ENCODE measurements at regions not wholly inside any gene's neighbourhood (a gene's known extent, or its start where the extent isn't known, plus 50 kb on each side); places are given as distances from the start of the nearest gene placed in this dataset.

- TF ChIP-seq ZNF8 (CRISPR knock-in tag; IDR thresholded peaks at IDR 0.05) = no peak
- TF ChIP-seq, protein P1, sequence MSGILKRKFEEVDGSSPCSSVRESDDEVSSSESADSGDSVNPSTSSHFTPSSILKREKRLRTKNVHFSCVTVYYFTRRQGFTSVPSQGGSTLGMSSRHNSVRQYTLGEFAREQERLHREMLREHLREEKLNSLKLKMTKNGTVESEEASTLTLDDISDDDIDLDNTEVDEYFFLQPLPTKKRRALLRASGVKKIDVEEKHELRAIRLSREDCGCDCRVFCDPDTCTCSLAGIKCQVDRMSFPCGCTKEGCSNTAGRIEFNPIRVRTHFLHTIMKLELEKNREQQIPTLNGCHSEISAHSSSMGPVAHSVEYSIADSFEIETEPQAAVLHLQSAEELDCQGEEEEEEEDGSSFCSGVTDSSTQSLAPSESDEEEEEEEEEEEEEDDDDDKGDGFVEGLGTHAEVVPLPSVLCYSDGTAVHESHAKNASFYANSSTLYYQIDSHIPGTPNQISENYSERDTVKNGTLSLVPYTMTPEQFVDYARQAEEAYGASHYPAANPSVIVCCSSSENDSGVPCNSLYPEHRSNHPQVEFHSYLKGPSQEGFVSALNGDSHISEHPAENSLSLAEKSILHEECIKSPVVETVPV (CRISPR knock-in tag; IDR thresholded peaks at IDR 0.05) = no peak
- no peak for TF ChIP-seq PATZ1 (CRISPR knock-in tag; IDR thresholded peaks at IDR 0.05; ENCODE audit: borderline replicate concordance)
- TF ChIP-seq ISL1 (CRISPR knock-in tag; IDR thresholded peaks at IDR 0.05) = no peak
- TF ChIP-seq ZNF565 (CRISPR knock-in tag; conservative IDR thresholded peaks at IDR 0.05; ENCODE audit: low read depth) = no peak
- TF ChIP-seq ZFP30 (CRISPR knock-in tag; IDR thresholded peaks at IDR 0.05) = no peak
- TF ChIP-seq ARNTL (CRISPR knock-in tag; IDR thresholded peaks at IDR 0.05; ENCODE audit: borderline replicate concordance, low read depth) = no peak
- no peak for TF ChIP-seq SNAI2 (CRISPR knock-in tag; IDR thresholded peaks at IDR 0.05)
- TF ChIP-seq CREB5 (CRISPR knock-in tag; IDR thresholded peaks at IDR 0.05; ENCODE audit: low read depth) = no peak
- no peak for TF ChIP-seq PPARA (CRISPR knock-in tag; IDR thresholded peaks at IDR 0.05; ENCODE audit: borderline replicate concordance)
These were observed 490.9 kb upstream of the INTU start for GRCh38 chr4:127141856-127142255.
